Right lobe of liver (tissue), 6 donors: ENCODE measurements at regions not wholly inside any gene's neighbourhood (a gene's known extent, or its start where the extent isn't known, plus 50 kb on each side); places are given as distances from the start of the nearest gene placed in this dataset.
A peak's percentile ranks its signal among the peaks of the same experiment; 100 is the strongest.

Experiments
- ATAC-seq, 4 donors: fragments of 200-7000 bp; cut with Tn5 transposase; one replicate each; pipeline ENCODE4 v1.9.1; 2020; ENCODE audit warnings: mild to moderate bottlenecking in 4 of 4, moderate library complexity in 4 of 4
- DNase-seq, 3 donors: peaks; one replicate each; pipeline ENCODE4 v3.0.0-alpha.2; 2020
- H3K27ac ChIP-seq, 3 donors: fragments of 200-600 bp; one replicate each; pipeline ENCODE4 v1.8.0; 2022
- H3K27me3 ChIP-seq, 2 donors: fragments of 200-600 bp; one replicate each; pipeline ENCODE4 v1.8.0; 2022
- H3K36me3 ChIP-seq, 4 donors: fragments of 200-600 bp; sonication (generic) in 1 of 4; one replicate each; pipeline versions ENCODE4 v1.5.1 to v1.8.0; 2017 to 2022; ENCODE audit warnings: control low read depth in 1 of 4
- H3K4me1 ChIP-seq, 4 donors: fragments of 200-600 bp; sonication (generic) in 1 of 4; one replicate each; pipeline versions ENCODE4 v1.5.1 to v1.8.0; 2017 to 2022; ENCODE audit warnings: control low read depth in 1 of 4
- H3K4me3 ChIP-seq, 3 donors: fragments of 200-600 bp; one replicate each; pipeline ENCODE4 v1.8.0; 2022
- H3K9me3 ChIP-seq, 4 donors: fragments of 200-600 bp; sonication (generic) in 1 of 4; one replicate each; pipeline versions ENCODE4 v1.5.1 to v1.8.0; 2017 to 2022; ENCODE audit warnings: control low read depth in 1 of 4
- POLR2A ChIP-seq: fragments of 450-650 bp; IDR thresholded peaks from one replicate; pipeline ENCODE4 v1.6.1; 2017; ENCODE audit warnings: antibody characterized with exemption, mild to moderate bottlenecking
- WGBS: methylation state at CpG from one replicate; pipeline ENCODE4 v1.1.6; 2018; ENCODE audit warnings: low coverage, low lambda C conversion rate; ENCODE audit not compliant: insufficient coverage; ENCODE audit errors: missing lambda C conversion rate; 5-methylcytosine and 5-hydroxymethylcytosine counted together
- intact Hi-C, 2 donors: fragments of 100-400 bp; cut with DNase I; formaldehyde crosslinking; loops; one replicate each; pipeline versions ENCODE4 v1.11.2 to v1.14.1; 2022
- TF ChIP-seq, protein P1 (sequence below), 4 donors: fragments of 200-600 bp in 3 of 4; fragments of 450-650 bp in 1 of 4; IDR thresholded peaks; one replicate each; pipeline versions ENCODE4 v1.5.1 to v1.8.0; 2016 to 2022; ENCODE audit warnings: antibody characterized with exemption in 4 of 4, mild to moderate bottlenecking in 2 of 4
- donor health status: DM: no; HTN: yes; CAD: no.
- donor health status: DM: no; HTN: no; CAD: no.
- donor health status: DM: no; HTN: no; CAD: no.
- donor health status: DM: no; HTN: yes; CAD: no.
- donor health status: DM: no; HTN: yes; CAD: no.

- H3K4me1 ChIP-seq = peaks cover 0 to 10% (median 2%) of the 10 kb centered on the region in 4 donors
- H3K4me3 ChIP-seq = peak overlapping the region; percentile 41 to 60 (median 55)
- peak; percentile 74 for TF ChIP-seq POLR2A
- TF ChIP-seq, protein P1, sequence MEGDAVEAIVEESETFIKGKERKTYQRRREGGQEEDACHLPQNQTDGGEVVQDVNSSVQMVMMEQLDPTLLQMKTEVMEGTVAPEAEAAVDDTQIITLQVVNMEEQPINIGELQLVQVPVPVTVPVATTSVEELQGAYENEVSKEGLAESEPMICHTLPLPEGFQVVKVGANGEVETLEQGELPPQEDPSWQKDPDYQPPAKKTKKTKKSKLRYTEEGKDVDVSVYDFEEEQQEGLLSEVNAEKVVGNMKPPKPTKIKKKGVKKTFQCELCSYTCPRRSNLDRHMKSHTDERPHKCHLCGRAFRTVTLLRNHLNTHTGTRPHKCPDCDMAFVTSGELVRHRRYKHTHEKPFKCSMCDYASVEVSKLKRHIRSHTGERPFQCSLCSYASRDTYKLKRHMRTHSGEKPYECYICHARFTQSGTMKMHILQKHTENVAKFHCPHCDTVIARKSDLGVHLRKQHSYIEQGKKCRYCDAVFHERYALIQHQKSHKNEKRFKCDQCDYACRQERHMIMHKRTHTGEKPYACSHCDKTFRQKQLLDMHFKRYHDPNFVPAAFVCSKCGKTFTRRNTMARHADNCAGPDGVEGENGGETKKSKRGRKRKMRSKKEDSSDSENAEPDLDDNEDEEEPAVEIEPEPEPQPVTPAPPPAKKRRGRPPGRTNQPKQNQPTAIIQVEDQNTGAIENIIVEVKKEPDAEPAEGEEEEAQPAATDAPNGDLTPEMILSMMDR (IDR thresholded peaks at IDR 0.05) = peak in 3 of 4 donors; percentile 17 to 47 (median 38)
- DNase-seq = peak; percentile 98 to 99 (median 99)
- intact Hi-C loops = no loop called here
- peak; percentile 93 to 97 (median 96) for ATAC-seq
- H3K27ac ChIP-seq = peak overlapping the region; percentile 59 to 73 (median 73)
- no peaks in the 10 kb centered on the region for H3K9me3 ChIP-seq
- no peaks in the 10 kb centered on the region for H3K27me3 ChIP-seq
- no peaks in the 10 kb centered on the region for H3K36me3 ChIP-seq
- 1% methylated on average over 36 of the region's 48 CpGs for WGBS
These were observed 110.5 kb upstream of the SLC25A33 start for GRCh38 chr1:9428601-9429341.

GRCh38 chr1:9429342-9429711 lies 109.9 kb upstream of the SLC25A33 start:
- TF ChIP-seq, protein P1 (IDR thresholded peaks at IDR 0.05) = no peak
- no peak for TF ChIP-seq POLR2A
- Histone ChIP-seq H3K4me1 (peaks cover 0 to 14% (median 4%) of the 10 kb centered on the region in 4 donors), H3K27ac (peak overlapping the region; percentile 30 to 73 (median 58)), H3K36me3 (no peaks in the 10 kb centered on the region), H3K4me3 (peak overlapping the region; percentile 41 to 60 (median 55)), H3K9me3 (no peaks in the 10 kb centered on the region), H3K27me3 (no peaks in the 10 kb centered on the region)
- DNase-seq (no peak), ATAC-seq (peak in 1 of 4 donors; percentile 11)
- intact Hi-C loops = no loop called here
- WGBS = 30% methylated on average over 6 of the region's 6 CpGs

DNA sequence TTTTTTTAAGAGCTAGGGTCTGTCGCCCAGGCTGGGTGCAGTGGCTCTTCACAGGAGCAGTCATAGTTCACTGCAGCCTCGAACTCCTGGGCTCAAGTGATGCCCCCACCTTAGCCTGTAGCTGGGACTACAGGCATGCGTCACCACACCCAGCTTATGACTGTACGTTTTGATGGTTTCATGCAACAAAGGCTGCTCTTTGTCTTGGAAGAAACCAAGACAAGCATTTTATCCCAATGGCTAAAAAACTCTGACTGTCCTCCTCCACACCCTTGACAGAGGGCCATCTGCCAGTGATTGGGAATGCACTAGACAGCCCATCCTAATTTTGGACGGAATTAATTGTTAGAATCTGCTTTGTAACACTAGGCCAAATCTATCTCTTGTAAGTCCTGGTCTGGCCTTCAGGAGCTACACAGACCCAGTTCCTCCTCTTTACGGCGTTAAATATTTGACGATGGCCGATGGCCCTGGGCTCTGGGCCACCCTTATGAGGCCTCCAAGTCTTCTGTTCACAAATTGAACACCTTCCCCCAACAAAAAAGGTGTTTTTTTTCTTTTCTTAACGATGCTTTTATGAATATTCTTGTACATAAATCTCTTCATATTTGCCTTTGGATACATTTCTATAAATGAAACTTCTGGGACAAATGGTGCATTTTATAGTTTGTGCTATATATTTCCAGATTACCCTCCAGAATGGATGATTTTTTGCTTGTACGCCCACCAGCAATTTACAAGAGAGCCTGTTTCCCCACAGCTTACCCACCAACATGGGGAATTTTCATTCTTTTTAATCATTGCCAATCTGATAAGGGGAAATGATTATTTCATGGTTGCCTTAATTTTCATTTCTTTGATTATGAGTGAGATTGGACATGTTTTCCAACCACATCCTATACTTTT lies 104.8 kb upstream of the SLC25A33 start:
- peak; percentile 7 for TF ChIP-seq POLR2A
- TF ChIP-seq, protein P1 (IDR thresholded peaks at IDR 0.05) = no peak
- no peak for DNase-seq
- intact Hi-C loops = no loop called here
- H3K4me1 ChIP-seq = peaks cover 0 to 50% (median 31%) of the 10 kb centered on the region in 4 donors
- H3K27me3 ChIP-seq = no peaks in the 10 kb centered on the region
- 41% methylated on average over 8 of the region's 11 CpGs for WGBS
- peak overlapping the region; percentile 62 to 99 (median 98) for H3K27ac ChIP-seq
- no peak for ATAC-seq
- no peak overlapping the region for H3K4me3 ChIP-seq
- H3K36me3 ChIP-seq = no peaks in the 10 kb centered on the region
- no peaks in the 10 kb centered on the region for H3K9me3 ChIP-seq

GRCh38 chr1:9435153-9435636 lies 104.1 kb upstream of the SLC25A33 start:
- H3K36me3 ChIP-seq = no peaks in the 10 kb centered on the region
- intact Hi-C loops = no loop called here
- no peak overlapping the region for H3K4me3 ChIP-seq
- H3K9me3 ChIP-seq = no peaks in the 10 kb centered on the region
- ATAC-seq = peak; percentile 42 to 71 (median 64)
- 13% methylated on average over 4 of the region's 4 CpGs for WGBS
- DNase-seq = peak in 2 of 3 donors; percentile 50 to 83
- TF ChIP-seq, protein P1 (IDR thresholded peaks at IDR 0.05) = no peak
- peak; percentile 14 for TF ChIP-seq POLR2A
- H3K27me3 ChIP-seq = no peaks in the 10 kb centered on the region
- peaks cover 0 to 57% (median 33%) of the 10 kb centered on the region in 4 donors for H3K4me1 ChIP-seq
- H3K27ac ChIP-seq = peak overlapping the region; percentile 77 to 99 (median 98)
